NB4 (cell line): ENCODE measurements at regions not wholly inside any gene's neighbourhood (a gene's known extent, or its start where the extent isn't known, plus 50 kb on each side); places are given as distances from the start of the nearest gene placed in this dataset.

ENCODE experiments used
- DNase-seq: peaks from one replicate; pipeline ENCODE4 v3.0.0; 2010; ENCODE audit warnings: low read depth
- H3K4me3 ChIP-seq: one replicate; pipeline ENCODE4 v1.5.1; 2011; ENCODE audit warnings: mild to moderate bottlenecking, low read depth, low read length, moderate library complexity
- MYC ChIP-seq: IDR thresholded peaks from 2 replicates; pipeline ENCODE4 v1.6.1; 2011; ENCODE audit warnings: low read depth, low read length
- POLR2A ChIP-seq: IDR thresholded peaks from 2 replicates; pipeline ENCODE4 v1.6.1; 2011; ENCODE audit warnings: mild to moderate bottlenecking; ENCODE audit not compliant: insufficient read length; ENCODE audit errors: extremely low read depth
- TF ChIP-seq, protein P1 (sequence below): IDR thresholded peaks from one replicate; pipeline ENCODE4 v1.5.1; 2012; ENCODE audit warnings: low read depth, low read length
- TF ChIP-seq, protein P2 (sequence below): IDR thresholded peaks from 2 replicates; pipeline ENCODE4 v1.6.1; 2011; ENCODE audit warnings: low read depth, low read length

DNA sequence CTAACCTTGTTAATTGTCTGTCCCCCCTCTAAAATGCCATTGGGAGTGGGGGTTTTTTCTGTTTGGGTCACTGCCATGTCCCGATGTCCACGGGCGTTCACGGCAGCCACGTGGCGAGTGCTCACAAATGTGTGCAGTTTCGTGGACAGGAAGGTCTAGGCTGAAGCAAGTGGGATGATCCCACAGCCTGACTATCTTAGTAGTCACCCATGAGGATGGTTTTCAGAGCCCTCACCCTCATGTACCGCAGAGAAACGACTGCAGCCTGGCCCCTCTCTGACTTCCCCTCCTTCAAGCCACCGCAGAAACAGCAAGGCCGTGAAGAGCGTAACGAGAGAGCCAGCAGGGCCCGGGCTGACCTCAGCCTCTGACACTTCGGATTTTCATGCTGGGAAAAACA lies 52.3 kb upstream of the COX20 start:
- H3K4me3 ChIP-seq = no peak overlapping the region
- no peak for TF ChIP-seq POLR2A
- TF ChIP-seq MYC = no peak
- TF ChIP-seq, protein P1, sequence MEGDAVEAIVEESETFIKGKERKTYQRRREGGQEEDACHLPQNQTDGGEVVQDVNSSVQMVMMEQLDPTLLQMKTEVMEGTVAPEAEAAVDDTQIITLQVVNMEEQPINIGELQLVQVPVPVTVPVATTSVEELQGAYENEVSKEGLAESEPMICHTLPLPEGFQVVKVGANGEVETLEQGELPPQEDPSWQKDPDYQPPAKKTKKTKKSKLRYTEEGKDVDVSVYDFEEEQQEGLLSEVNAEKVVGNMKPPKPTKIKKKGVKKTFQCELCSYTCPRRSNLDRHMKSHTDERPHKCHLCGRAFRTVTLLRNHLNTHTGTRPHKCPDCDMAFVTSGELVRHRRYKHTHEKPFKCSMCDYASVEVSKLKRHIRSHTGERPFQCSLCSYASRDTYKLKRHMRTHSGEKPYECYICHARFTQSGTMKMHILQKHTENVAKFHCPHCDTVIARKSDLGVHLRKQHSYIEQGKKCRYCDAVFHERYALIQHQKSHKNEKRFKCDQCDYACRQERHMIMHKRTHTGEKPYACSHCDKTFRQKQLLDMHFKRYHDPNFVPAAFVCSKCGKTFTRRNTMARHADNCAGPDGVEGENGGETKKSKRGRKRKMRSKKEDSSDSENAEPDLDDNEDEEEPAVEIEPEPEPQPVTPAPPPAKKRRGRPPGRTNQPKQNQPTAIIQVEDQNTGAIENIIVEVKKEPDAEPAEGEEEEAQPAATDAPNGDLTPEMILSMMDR = no peak
- TF ChIP-seq, protein P2, sequence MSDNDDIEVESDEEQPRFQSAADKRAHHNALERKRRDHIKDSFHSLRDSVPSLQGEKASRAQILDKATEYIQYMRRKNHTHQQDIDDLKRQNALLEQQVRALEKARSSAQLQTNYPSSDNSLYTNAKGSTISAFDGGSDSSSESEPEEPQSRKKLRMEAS = no peak
- no peak for DNase-seq
